Prostate gland (tissue), 2 donors: ENCODE measurements at regions not wholly inside any gene's neighbourhood (a gene's known extent, or its start where the extent isn't known, plus 50 kb on each side); places are given as distances from the start of the nearest gene placed in this dataset.
A peak's percentile ranks its signal among the peaks of the same experiment; 100 is the strongest.

ENCODE experiments used
- POLR2A ChIP-seq: fragments of 450-650 bp; IDR thresholded peaks from one replicate; pipeline ENCODE4 v1.6.1; 2016; ENCODE audit warnings: antibody characterized with exemption, mild to moderate bottlenecking
- POLR2AphosphoS5 ChIP-seq: sonication (generic); formaldehyde crosslinking; IDR thresholded peaks from one replicate; pipeline ENCODE4 v1.6.1; 2017; ENCODE audit warnings: antibody characterized with exemption
- TF ChIP-seq, protein P1 (sequence below), 4 experiments: fragments of 200-600 bp in 2 of 4; fragments of 450-650 bp in 2 of 4; sonication (generic) in 2 of 4; IDR thresholded peaks; 1 replicate in 3 of 4; 2 replicates in 1 of 4; pipeline ENCODE4 v1.5.1; 2016 to 2019; ENCODE audit warnings: antibody characterized with exemption in 4 of 4, mild to moderate bottlenecking in 2 of 4, moderate library complexity in 2 of 4

DNA sequence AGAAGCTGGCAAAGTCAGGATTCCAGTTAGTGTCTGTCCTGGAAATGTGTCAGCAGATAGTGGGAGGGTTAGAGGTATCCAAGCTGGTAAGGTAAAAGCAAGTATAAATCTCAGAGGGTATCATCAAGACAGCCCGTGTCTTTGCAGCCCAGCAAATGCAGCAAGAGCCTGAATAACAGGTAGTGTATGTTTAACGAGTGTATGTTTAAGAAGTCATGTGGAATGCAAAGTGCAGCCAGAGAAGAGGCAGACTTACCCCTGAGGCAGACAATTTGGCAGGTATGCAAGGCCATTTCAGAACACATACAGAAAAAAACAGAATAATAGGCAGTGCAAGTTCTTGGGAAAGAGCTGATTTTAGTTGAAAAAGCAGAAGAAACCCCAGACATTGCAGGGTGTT, 411.0 kb upstream of the NEGR1 start:
- TF ChIP-seq, protein P1, sequence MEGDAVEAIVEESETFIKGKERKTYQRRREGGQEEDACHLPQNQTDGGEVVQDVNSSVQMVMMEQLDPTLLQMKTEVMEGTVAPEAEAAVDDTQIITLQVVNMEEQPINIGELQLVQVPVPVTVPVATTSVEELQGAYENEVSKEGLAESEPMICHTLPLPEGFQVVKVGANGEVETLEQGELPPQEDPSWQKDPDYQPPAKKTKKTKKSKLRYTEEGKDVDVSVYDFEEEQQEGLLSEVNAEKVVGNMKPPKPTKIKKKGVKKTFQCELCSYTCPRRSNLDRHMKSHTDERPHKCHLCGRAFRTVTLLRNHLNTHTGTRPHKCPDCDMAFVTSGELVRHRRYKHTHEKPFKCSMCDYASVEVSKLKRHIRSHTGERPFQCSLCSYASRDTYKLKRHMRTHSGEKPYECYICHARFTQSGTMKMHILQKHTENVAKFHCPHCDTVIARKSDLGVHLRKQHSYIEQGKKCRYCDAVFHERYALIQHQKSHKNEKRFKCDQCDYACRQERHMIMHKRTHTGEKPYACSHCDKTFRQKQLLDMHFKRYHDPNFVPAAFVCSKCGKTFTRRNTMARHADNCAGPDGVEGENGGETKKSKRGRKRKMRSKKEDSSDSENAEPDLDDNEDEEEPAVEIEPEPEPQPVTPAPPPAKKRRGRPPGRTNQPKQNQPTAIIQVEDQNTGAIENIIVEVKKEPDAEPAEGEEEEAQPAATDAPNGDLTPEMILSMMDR (IDR thresholded peaks at IDR 0.05): no peak
- no peak for TF ChIP-seq POLR2A
- TF ChIP-seq POLR2AphosphoS5: peak; percentile 59
